ENCODE measurements at regions not wholly inside any gene's neighbourhood (a gene's known extent, or its start where the extent isn't known, plus 50 kb on each side); places are given as distances from the start of the nearest gene placed in this dataset.

- TF ChIP-seq CTCF (IDR thresholded peaks at IDR 0.05; ENCODE audit: low read length) (no peak), EZH2 (IDR thresholded peaks at IDR 0.05; ENCODE audit: borderline replicate concordance, low read length) (no peak)
Observed at GRCh38 chr1:115447672-115448071, 109.6 kb upstream of the NGF start.

Measured in OCI-LY1 (cell line).